Left forelimb (tissue), 1 donor: ENCODE measurements at regions not wholly inside any gene's neighbourhood (a gene's known extent, or its start where the extent isn't known, plus 50 kb on each side); places are given as distances from the start of the nearest gene placed in this dataset.
"Not testable (repeated sequence)": the region's sequence is repeated elsewhere in the genome, so short reads cannot be mapped to it uniquely, and the experiment has no call there.

Experiments
- DNase-seq: peaks from one replicate; pipeline ENCODE4 v3.0.0-alpha.2; 2018; ENCODE audit warnings: low spot score

DNA sequence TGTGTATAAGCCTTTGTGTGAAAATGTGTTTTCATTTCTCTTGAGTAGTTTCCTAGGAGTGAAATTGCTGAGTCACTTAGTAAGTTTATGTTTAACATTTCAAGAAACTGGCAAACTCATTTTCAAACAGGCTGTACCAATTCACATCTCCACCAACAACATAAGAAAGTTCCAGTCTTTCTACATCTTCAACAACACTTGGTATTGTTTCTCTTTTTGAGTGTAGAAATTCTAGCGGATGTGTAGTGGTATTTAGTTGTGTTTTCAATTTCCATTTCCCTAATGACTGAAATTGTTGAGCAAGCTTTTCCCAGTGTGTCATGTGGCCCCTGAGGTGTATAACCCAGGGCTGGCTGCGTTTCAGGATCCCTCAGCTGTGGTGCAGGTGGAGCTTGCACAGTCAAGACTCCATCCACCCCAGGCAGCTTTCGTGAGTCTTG lies 258.5 kb downstream of the PDCD6IP start:
- DNase-seq, result no peak

DNA sequence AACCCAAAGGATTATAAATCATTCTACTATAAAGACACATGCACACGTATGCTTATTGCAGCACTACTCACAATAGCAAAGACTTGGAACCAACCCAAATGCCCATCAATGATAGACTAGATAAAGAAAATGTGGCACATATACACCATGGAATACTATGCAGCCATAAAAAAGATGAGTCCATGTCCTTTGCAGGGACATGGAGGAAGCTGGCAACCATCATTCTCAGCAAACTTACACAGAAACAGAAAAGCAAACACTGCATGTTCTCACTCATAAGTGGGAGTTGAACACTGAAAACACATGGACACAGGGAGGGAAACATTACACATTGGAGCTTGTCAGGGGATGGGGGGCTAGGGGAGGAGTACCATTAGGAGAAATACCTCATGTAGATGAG lies 262.6 kb downstream of the PDCD6IP start:
- DNase-seq, result not testable (repeated sequence)

DNA sequence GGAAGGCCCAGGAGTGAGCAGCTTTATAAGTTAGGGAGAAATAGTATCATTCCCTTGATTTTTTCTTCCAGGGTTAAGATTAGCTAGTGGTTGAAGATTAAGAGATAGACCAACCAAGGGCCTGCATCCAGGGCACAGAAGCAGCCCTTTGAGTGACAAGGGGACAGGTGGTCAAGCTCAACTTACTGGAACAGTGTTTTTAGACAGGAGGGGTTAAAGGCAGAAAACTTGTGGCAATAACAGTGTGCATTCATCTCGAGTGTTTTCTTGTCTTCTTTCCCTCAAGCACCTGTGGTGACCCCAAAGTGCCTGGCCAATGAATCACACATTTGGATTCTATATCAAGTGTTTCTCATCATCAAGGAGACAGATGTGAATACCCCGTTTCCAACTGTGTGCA lies 267.5 kb downstream of the PDCD6IP start:
- no peak for DNase-seq

DNA sequence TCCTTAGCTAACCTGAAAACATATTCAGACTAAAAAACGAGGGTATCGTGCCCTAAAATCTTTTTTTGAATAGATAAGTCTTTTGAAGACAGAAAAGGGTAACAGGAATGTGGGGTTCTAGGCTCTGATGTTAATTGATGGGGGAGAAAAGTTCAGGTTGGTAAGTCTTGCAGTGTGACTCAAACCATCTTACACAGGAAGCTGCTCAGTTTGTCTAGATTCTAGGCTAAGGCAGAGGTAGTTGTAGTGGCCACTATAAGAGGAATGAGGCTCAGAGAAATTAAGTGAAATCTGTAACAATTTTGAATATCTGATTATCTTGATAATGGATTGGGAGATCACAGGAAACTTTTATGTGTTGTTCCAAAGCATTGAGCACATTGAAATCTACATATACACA lies 267.9 kb downstream of the PDCD6IP start:
- DNase-seq, result no peak

DNA sequence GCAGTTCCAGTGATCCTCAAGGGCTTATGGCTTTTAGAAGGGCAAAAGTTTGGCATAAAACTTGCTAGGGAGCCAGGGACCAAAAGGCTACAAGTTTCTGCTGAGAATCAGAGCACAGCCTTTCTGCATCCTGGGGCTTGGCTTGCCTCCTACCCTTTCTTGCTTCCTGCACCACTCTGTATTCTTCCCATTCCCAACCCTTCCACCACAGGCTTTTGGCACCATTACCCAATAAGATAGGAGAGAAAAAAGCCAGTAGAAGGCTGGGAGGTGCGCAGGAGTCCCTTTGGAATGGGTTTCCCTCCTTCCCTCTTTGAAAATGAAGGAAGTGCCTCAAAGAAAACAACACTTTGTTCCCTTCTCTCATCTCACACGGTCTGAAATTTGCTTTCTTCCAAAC lies 268.6 kb downstream of the PDCD6IP start:
- no peak for DNase-seq

DNA sequence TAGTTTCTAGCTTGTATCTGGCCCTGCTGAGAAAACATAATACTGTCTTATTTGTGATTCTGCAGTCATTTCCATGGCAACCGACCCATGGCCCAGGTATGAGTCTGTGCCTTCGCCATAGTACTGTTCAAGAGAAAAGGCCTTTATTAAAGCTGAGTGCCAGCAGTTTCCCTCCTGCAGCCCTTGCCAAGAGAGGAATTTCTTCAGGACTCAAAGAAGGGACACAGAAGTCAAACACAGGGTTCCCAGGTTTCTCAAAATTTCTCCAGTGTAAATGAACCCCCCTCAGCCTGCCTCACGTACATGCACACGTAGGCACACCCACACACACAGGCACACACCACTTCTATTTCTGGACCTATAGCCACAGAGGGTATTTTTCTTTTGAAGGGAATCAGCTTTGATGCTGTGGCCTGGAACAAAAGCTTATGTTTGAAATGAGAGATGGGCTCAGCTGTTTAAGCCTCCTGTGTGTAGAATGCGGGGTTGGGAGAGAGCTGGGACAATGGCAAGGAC lies 269.2 kb downstream of the PDCD6IP start:
- no peak for DNase-seq

DNA sequence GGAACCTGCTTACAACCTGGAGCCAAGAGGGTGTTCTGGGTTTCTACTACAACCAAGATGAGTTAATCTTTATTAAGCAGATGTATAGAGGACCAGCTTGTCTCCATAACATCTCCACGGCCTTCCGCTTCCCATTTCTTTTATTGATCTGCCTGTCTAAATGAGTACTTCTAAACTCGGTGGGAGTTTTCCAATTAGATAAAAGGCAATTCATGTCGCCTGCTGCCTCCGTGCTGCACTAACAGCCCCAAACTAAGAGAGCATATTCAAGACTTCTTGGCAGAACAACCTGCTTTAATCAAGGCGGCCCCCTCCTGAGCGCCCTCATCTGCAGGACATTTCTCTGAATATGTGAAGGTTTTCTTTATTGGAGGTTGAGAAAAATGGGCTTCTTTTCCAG lies 270.1 kb downstream of the PDCD6IP start:
- DNase-seq, result no peak

DNA sequence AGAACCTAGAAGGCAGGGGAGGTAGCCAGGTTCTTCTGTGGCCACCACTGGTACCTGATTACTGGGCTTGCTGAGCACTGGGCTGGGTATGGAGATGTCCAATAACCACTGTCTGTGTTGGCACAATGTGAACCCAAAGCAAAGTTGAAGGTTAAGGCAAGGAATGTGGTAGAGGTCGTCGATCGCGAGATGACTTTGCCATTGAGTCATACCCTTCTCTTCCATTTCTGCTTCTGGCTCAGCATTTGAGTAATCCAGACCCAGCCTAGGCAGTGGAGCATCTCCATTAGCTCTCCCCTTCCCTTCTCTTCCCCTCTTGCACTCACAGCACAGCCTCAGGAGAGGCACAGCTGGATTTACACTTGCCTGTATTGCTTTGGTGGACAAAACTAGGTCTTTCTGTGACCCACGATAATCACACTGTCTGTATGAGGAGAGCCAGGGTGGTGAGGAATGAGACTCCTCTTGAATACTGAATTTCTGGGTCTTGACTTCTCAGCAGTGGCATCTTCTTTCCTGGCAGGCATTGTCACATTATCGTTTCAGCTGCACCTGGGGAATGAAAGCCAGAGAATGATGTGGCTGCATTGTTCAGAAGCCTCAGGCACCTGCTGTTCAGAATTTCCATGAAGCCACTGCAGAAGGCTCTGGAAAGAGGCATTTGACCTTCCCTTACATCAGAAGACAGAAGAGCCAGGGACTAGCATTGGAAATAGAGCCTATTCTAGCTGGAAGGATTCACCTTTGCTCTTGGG lies 272.6 kb downstream of the PDCD6IP start:
- no peak for DNase-seq

DNA sequence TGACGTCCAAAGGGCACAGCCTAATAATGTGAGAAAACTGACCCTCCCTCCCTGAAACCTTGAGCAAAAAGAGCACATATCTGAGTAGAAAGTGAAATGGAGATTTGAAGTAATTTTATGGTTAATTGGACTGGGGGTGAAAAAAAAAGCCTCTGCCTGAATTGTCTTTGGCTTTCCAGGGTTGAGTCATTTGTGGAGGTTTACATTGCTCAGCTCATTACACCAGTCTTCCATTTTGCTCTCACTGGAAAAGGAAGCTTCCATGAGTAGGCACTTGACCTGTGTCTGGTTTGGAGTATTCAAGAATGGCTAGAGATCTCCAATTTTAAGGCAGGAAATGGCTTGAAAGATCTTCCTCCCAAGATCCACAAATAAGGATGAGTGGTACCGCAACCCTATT lies 273.9 kb downstream of the PDCD6IP start:
- no peak for DNase-seq

DNA sequence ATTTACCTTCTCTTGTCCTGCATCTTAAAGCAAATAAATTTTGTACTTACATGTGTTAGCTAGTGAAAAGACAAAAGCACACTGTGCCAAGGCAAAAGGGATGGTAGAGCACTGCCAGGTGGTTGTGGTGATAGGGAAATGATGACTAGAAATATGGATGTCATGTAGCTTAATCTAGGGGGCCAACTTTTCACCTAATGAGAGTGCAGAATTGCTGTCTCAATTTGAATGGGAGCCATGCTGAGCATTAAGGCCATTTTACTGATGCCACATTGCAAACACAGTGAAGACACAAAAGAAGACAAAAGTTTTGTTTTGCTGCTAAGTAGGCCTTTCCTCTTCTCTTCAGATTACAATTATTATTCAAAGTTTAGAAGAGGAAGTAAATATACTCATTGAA lies 274.7 kb downstream of the PDCD6IP start:
- no peak for DNase-seq

DNA sequence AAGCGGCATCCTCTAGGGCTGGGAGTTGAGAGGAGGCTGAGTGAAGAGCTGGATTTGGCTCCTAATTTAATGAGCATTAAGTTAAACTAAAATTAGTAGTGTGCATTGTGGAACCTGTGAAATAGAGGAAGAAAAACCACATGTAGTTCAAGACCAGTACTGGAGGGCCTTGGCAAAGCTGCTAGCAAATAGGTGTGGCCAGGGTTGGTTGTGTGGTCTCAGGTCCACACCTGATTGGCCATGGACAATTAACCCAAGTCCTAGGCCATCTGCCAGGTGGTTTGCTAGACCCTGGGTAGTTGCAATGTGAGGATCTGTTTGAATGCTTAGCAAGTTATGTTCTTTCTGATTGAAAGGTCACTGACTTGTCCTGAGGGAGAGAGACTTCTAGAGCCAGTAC lies 275.5 kb downstream of the PDCD6IP start:
- DNase-seq, result no peak

DNA sequence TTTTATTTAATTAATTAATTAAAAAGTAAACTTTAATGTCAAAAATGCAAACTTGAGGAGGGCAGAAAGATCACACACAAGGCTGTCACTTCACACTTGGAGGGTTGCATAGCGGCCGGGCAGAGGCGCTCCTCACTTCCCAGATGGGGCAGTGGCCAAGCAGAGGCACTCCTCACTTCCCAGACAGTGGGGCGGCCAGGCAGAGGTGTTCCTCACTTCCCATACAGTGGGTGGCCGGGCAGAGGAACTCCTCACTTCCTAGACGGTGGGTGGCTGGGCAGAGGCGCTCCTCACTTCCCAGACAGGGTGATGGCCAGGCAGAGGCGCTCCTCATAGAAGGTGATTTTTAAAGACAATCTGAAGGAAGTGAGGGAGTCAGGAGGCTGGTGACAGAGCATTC lies 277.5 kb downstream of the PDCD6IP start:
- DNase-seq, result no peak

DNA sequence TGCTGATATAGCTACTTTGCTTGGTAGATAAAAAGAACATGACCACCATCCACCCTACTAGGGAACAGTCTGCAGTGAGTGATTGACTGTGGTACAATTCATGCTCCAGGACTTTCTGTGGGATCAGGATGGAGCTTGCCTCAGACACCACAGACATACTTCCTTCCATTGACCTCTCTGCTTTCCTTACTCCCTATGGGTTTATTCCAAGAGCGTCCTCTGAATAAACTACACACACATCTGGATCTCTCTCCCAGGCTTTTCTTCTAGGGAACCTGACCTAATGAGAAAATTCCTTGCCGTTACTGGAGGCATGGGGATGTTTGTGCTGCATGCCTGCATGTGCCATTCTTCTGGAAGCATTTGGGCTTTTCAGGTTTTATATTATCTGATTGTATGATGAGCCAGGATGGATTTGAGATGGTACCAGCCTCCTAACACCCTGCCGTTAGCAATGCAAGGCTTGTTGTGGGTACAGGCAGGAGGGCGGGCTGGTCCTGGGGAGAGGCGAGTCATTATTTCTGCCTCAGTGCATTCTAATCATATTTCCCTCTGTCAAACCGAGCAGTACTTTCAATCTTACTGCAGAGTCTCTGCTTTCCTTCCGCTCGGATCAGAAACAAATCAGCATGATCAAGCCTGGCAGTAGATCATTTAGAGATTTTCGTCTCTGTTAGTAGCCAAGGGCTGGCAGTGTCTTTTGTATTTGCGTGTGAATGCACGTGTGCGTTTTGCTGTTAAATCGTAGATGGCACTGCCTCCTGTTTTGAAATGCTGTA lies 279.2 kb downstream of the PDCD6IP start:
- DNase-seq, result no peak

DNA sequence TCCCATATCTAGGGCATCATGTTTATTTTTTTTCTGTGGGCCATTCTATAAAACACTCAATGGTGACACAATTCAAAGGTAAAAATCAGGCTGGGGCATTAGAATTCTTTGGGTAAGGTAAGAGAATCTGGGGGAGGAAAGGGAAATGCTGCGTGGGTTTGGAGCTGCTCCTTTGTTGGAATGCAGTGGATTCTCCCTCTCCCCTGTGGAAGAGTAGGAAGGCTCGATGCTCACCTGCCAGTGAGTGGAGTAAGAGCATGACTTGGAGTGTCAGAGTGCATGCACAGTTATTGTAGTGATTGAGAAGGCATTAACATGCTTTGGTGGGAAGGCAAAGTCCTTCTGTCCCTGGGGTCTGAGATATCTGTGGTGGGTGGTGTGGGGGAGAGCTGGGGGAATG lies 280.0 kb downstream of the PDCD6IP start:
- DNase-seq, result no peak

DNA sequence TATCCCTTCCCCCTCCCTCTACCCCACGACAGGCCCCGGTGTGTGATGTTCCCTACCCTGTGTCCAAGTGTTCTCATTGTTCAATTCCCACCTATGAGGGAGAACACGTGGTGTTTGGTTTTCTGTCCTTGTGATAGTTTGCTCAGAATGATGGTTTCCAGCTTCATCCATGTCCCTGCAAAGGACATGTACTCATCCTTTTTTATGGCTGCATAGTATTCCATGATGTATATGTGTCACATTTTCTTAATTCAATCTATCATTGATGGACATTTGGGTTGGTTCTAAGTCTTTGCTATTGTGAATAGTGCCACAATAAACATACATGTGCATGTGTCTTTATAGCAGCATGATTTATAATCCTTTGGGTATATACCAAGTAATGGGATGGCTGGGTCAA lies 281.4 kb downstream of the PDCD6IP start:
- DNase-seq, result not testable (repeated sequence)

DNA sequence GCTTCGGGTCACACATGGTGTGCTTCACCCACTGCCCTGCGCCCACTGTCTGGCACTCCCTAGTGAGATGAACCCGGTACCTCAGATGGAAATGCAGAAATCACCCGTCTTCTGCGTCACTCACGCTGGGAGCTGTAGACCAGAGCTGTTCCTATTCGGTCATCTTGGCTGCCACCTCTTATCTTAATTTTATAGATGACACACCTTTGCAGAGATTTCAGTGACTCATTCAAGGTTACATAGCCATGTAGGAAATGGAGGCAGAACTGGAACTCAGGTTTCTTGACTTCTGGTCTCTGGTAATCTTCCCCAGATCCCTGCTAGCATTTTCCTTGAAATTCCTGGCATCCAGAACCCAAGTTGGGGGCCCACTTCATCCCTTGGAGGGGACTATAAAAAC lies 291.9 kb downstream of the PDCD6IP start:
- DNase-seq, result not testable (repeated sequence)

DNA sequence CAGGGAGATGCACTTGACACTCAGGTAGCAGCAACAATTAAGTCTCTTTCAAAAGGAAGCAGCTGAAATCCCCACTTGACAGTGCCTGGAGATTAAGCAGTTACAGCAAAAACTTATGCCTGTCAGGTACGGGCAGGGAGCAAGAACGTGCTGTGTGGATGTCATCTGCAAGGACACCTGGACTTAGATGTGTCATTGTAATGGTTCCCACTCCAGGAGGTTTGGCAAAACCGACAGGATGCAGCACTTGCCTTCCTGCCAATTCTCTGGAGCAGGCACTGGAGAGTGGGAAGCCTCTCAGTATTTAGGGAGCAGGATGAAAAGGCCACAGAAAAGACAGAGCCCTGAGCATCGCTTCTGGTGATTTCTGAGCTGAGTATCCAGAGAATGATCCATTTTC lies 292.4 kb downstream of the PDCD6IP start:
- no peak for DNase-seq

DNA sequence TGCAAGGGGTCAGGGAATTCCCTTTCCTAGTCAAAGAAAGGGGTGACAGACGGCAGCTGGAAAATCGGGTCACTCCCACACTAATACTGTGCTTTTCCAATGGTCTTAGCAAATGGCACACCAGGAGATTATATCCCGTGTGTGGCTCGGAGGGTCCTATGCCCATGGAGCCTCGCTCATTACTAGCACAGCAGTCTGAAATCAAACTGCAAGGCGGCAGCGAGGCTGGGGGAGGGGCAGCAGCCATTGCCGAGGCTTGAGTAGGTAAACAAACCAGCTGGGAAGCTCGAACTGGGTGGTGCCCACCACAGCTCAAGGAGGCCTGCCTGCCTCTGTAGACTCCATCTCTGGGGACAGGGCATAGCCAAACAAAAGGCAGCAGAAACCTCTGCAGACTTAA lies 295.9 kb downstream of the PDCD6IP start:
- not testable (repeated sequence) for DNase-seq

DNA sequence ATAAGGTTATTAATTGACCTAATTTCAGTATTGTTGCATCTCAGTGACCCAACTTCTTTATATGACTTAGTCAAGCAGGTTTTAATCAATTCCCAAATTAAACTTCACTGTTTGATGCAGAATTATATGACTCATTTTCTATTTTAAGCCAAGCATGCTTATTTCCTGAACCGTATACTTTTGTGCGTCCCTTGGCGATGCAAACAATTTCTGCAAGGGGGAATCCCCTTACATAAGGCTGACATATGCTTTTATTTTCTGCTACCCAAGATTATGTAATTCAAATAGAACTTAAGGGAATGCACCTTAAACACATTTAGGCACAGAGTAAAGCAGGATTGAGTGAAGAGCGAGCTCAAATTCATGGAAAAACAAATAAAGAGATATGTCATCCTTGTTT lies 303.9 kb downstream of the PDCD6IP start:
- no peak for DNase-seq

DNA sequence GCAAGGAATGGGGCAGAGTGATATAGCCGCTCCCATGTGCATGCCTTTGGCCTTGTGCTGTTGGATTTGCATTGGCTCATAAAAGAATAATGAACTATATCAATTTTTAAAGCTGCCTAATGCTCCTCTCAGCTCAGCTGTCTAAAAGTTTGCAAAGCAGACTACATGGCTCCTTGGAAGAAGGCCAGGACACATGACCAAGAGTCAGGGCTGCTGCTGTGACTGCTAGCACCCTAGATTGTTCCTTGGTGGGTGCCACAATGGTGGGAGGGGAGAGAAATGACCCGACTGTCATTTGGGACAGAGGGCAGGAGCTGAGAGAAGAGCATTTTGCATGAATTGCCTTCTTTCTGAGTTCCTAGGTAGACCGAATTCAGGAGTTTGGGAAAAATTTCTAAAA lies 307.9 kb downstream of the PDCD6IP start:
- DNase-seq, result no peak

DNA sequence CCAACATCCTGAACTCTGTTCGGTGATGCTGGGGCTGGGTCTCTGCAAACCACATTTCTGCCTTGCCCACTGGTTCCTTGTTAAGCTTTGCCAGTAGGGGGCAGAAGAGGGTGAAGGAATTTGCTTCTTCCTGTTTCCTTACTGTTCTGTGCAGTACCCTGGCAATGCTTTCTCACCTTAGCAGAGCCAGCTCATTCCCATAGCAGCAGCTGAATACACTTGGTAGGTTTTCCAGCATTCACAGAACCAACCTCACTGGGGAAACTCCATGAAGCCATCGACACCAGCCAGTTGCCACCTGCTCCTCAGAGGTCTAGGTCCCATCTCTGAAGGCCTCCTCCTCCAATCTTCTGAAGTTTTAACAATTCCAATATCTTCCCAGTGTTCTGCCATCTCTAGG lies 308.4 kb downstream of the PDCD6IP start:
- DNase-seq, result no peak

DNA sequence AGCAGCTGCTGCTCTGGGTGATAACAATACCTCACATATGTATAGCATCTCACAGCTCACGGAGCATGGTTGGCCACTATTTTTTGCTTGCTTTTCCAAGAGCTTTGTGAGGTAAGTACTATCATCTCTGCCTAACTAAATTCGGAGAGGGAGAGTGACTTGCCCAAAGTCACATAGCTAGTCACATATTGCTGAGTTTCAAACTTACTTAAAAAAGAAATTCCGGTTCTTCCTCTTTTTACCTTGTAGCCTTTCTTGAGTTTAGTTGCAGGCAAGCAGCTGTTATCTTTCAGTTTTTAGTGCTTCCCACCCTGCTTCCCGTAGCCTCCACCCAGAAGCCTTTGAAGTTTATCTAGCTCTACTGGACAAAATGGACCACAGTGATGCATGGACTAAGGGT lies 309.2 kb downstream of the PDCD6IP start:
- DNase-seq, result no peak

DNA sequence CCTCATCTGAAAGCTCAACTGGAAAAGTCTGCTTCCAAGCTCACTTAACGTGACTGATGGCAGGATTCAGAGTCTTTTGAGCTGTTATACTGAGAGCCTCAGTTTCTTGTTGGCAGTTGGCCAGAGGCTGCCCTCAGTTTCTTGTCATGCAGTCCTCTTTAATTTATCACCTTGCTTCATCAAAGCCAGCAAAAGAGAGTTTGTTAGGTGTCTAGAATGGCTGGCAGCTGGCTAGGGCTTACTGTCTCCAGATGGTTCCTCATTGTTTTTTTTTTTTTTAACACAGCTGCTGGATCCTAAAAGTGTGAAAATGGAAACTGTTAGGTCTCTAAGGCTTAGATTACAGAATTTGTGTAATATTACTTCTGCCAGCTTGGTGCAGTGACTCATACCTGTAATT lies 310.6 kb downstream of the PDCD6IP start:
- no peak for DNase-seq
